ENCODE measurements at regions not wholly inside any gene's neighbourhood (a gene's known extent, or its start where the extent isn't known, plus 50 kb on each side); places are given as distances from the start of the nearest gene placed in this dataset.

DNA sequence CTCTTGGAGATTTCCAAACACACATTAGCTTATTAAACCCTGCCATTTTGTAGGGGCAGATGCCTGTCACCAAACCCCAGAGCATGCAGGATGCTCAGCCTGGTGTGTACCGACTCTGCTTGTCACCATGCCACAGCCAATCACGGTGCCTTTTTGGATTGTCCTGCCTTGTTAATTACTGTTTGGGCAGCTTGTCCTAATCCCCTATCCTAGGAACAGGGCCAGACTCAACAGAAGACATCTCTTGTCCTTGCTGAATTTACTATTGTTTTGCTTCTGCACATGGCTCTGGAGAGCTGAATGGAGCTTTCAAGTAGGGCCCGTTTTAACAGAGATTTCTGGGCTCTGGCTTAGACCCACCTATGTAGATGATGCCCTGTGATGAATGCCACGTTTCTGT lies 388.5 kb downstream of the AACS start:
- H3K9me3 ChIP-seq (ENCODE audit: control insufficient read depth, insufficient read depth, low read length), result no peaks in the 10 kb centered on the region
- no peak overlapping the region for H3K9ac ChIP-seq (ENCODE audit: low read depth, low read length)
- H3K36me3 ChIP-seq (ENCODE audit: control insufficient read depth, insufficient read depth, low read length), result no peaks in the 10 kb centered on the region
- H3K4me1 ChIP-seq (ENCODE audit: control insufficient read depth, insufficient read depth, low read length), result peaks cover 7% of the 10 kb centered on the region
- no peak overlapping the region for H3K4me3 ChIP-seq (ENCODE audit: low read depth, low read length)
- no peaks in the 10 kb centered on the region for H3K27me3 ChIP-seq (ENCODE audit: control insufficient read depth, insufficient read depth, low read length)

- no peak overlapping the region for H3K9ac ChIP-seq (ENCODE audit: low read depth, low read length)
- no peak overlapping the region for H3K4me3 ChIP-seq (ENCODE audit: low read depth, low read length)
- H3K9me3 ChIP-seq (ENCODE audit: control insufficient read depth, insufficient read depth, low read length), result no peaks in the 10 kb centered on the region
- H3K4me1 ChIP-seq (ENCODE audit: control insufficient read depth, insufficient read depth, low read length), result peaks cover 7% of the 10 kb centered on the region
- H3K27me3 ChIP-seq (ENCODE audit: control insufficient read depth, insufficient read depth, low read length), result no peaks in the 10 kb centered on the region
- no peaks in the 10 kb centered on the region for H3K36me3 ChIP-seq (ENCODE audit: control insufficient read depth, insufficient read depth, low read length)
Measured at GRCh38 chr12:125454291-125454690, 389.1 kb downstream of the AACS start.

DNA sequence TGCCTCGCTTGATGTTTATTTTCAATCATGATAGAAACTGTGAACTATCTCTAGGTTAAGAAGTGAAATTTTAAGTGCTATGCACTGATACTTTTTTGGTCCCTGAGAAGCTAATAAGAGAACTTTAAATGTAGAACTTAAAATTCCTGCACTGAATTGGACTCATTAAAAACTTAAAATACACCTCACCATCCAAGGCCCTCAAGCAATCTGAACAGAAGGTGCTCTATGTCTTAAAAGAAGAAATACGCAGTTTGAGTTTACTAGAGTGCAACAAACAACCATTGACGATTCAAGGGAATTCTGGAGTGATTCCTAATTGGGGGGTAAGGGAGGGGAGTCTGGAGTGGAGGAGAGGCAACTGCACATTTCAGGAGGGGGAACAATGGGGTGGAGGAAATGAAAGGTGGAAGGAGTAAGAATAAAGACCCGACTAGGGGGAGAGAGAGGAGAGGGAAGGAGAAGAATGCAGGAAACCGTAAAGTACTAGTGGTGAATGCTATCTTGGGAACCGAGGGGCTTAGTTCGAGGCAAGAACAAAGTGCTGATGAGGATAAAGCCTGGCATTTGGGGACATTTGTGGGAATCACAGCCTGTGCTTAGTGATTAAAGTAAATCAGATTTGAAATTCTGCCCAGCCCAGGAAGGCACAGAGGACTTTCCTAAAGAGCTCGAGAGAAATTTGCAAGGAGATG lies 389.7 kb downstream of the AACS start:
- no peak overlapping the region for H3K9ac ChIP-seq (ENCODE audit: low read depth, low read length)
- no peaks in the 10 kb centered on the region for H3K36me3 ChIP-seq (ENCODE audit: control insufficient read depth, insufficient read depth, low read length)
- no peaks in the 10 kb centered on the region for H3K27me3 ChIP-seq (ENCODE audit: control insufficient read depth, insufficient read depth, low read length)
- no peak overlapping the region for H3K4me3 ChIP-seq (ENCODE audit: low read depth, low read length)
- peaks cover 7% of the 10 kb centered on the region for H3K4me1 ChIP-seq (ENCODE audit: control insufficient read depth, insufficient read depth, low read length)
- no peaks in the 10 kb centered on the region for H3K9me3 ChIP-seq (ENCODE audit: control insufficient read depth, insufficient read depth, low read length)

- no peak overlapping the region for H3K9ac ChIP-seq (ENCODE audit: low read depth, low read length)
- peaks cover 7% of the 10 kb centered on the region for H3K4me1 ChIP-seq (ENCODE audit: control insufficient read depth, insufficient read depth, low read length)
- H3K4me3 ChIP-seq (ENCODE audit: low read depth, low read length), result no peak overlapping the region
- no peaks in the 10 kb centered on the region for H3K27me3 ChIP-seq (ENCODE audit: control insufficient read depth, insufficient read depth, low read length)
- no peaks in the 10 kb centered on the region for H3K36me3 ChIP-seq (ENCODE audit: control insufficient read depth, insufficient read depth, low read length)
- no peaks in the 10 kb centered on the region for H3K9me3 ChIP-seq (ENCODE audit: control insufficient read depth, insufficient read depth, low read length)
Measured at GRCh38 chr12:125455556-125455955, 390.3 kb downstream of the AACS start.

GRCh38 chr12:125458552-125459268 lies 393.5 kb downstream of the AACS start:
- Histone ChIP-seq H3K4me3 (ENCODE audit: low read depth, low read length) (no peak overlapping the region), H3K9me3 (ENCODE audit: control insufficient read depth, insufficient read depth, low read length) (no peaks in the 10 kb centered on the region), H3K36me3 (ENCODE audit: control insufficient read depth, insufficient read depth, low read length) (no peaks in the 10 kb centered on the region), H3K9ac (ENCODE audit: low read depth, low read length) (no peak overlapping the region), H3K27me3 (ENCODE audit: control insufficient read depth, insufficient read depth, low read length) (no peaks in the 10 kb centered on the region), H3K4me1 (ENCODE audit: control insufficient read depth, insufficient read depth, low read length) (peaks cover 7% of the 10 kb centered on the region)

DNA sequence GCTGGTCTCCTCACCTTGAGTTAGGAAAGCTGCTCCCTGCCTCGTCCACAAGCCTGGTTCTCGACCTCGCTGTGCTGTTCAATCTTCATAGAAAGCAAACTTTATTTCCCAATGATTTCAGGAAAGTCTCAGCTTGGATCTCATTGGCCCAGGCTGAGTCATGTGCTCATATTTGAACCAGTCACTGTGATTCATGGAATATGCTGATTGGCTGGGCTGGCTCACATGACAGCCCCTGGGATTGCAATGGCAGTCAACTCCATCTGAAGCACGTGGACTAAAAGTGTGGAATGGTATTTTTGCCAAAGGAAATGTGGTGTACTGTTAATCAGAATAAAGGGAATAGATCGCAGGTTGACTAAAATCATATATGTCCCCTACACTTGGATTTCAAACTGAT lies 396.6 kb downstream of the AACS start:
- Histone ChIP-seq H3K36me3 (ENCODE audit: control insufficient read depth, insufficient read depth, low read length) (no peaks in the 10 kb centered on the region), H3K9me3 (ENCODE audit: control insufficient read depth, insufficient read depth, low read length) (no peaks in the 10 kb centered on the region), H3K4me3 (ENCODE audit: low read depth, low read length) (no peak overlapping the region), H3K27me3 (ENCODE audit: control insufficient read depth, insufficient read depth, low read length) (no peaks in the 10 kb centered on the region), H3K4me1 (ENCODE audit: control insufficient read depth, insufficient read depth, low read length) (no peaks in the 10 kb centered on the region), H3K9ac (ENCODE audit: low read depth, low read length) (no peak overlapping the region)

GRCh38 chr12:125463386-125463785 lies 398.2 kb downstream of the AACS start:
- no peaks in the 10 kb centered on the region for H3K27me3 ChIP-seq (ENCODE audit: control insufficient read depth, insufficient read depth, low read length)
- H3K4me3 ChIP-seq (ENCODE audit: low read depth, low read length), result no peak overlapping the region
- H3K9me3 ChIP-seq (ENCODE audit: control insufficient read depth, insufficient read depth, low read length), result no peaks in the 10 kb centered on the region
- H3K9ac ChIP-seq (ENCODE audit: low read depth, low read length), result no peak overlapping the region
- H3K4me1 ChIP-seq (ENCODE audit: control insufficient read depth, insufficient read depth, low read length), result no peaks in the 10 kb centered on the region
- no peaks in the 10 kb centered on the region for H3K36me3 ChIP-seq (ENCODE audit: control insufficient read depth, insufficient read depth, low read length)

DNA sequence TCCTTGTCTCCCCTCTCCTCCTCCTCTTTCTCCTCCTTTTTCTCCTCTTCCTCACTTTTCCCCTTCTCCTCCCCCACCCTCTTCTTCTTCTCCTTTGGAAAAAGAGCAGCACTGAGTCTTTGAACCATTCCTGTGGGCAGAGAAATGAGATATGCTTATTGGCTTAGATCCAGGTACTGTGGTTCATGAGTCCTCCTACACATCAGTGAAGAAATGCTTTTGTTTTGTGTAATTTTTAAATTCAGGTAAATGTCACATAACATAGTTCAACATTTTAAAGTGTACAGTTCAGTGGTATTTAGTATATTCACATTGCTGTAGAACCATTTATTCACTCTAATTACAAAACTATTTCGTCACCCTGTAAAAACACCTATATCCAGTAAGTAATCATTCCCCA lies 402.1 kb downstream of the AACS start:
- Histone ChIP-seq H3K9me3 (ENCODE audit: control insufficient read depth, insufficient read depth, low read length) (no peaks in the 10 kb centered on the region), H3K4me1 (ENCODE audit: control insufficient read depth, insufficient read depth, low read length) (no peaks in the 10 kb centered on the region), H3K9ac (ENCODE audit: low read depth, low read length) (no peak overlapping the region), H3K27me3 (ENCODE audit: control insufficient read depth, insufficient read depth, low read length) (no peaks in the 10 kb centered on the region), H3K36me3 (ENCODE audit: control insufficient read depth, insufficient read depth, low read length) (no peaks in the 10 kb centered on the region), H3K4me3 (ENCODE audit: low read depth, low read length) (no peak overlapping the region)

DNA sequence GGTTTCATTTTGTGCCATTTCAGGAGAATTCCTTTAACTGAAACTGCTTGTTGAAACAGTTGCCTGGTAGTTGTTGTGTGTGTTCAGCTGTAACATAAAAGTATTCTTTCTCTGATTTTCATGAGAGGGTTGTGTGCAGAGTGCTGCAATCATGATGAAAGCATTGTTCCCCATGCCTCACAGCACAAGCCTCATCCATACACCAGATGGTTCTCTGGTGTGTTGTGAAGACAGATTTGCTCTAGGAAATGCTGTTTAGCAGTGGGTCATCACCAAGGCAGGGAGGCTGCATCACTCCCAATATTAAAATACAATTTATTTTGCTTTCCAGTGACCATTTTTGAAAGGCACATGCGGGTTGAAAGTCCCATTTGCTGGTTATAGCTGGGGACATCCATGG lies 404.4 kb downstream of the AACS start:
- Histone ChIP-seq H3K9me3 (ENCODE audit: control insufficient read depth, insufficient read depth, low read length) (no peaks in the 10 kb centered on the region), H3K27me3 (ENCODE audit: control insufficient read depth, insufficient read depth, low read length) (no peaks in the 10 kb centered on the region), H3K4me3 (ENCODE audit: low read depth, low read length) (no peak overlapping the region), H3K36me3 (ENCODE audit: control insufficient read depth, insufficient read depth, low read length) (no peaks in the 10 kb centered on the region), H3K4me1 (ENCODE audit: control insufficient read depth, insufficient read depth, low read length) (no peaks in the 10 kb centered on the region), H3K9ac (ENCODE audit: low read depth, low read length) (no peak overlapping the region)

DNA sequence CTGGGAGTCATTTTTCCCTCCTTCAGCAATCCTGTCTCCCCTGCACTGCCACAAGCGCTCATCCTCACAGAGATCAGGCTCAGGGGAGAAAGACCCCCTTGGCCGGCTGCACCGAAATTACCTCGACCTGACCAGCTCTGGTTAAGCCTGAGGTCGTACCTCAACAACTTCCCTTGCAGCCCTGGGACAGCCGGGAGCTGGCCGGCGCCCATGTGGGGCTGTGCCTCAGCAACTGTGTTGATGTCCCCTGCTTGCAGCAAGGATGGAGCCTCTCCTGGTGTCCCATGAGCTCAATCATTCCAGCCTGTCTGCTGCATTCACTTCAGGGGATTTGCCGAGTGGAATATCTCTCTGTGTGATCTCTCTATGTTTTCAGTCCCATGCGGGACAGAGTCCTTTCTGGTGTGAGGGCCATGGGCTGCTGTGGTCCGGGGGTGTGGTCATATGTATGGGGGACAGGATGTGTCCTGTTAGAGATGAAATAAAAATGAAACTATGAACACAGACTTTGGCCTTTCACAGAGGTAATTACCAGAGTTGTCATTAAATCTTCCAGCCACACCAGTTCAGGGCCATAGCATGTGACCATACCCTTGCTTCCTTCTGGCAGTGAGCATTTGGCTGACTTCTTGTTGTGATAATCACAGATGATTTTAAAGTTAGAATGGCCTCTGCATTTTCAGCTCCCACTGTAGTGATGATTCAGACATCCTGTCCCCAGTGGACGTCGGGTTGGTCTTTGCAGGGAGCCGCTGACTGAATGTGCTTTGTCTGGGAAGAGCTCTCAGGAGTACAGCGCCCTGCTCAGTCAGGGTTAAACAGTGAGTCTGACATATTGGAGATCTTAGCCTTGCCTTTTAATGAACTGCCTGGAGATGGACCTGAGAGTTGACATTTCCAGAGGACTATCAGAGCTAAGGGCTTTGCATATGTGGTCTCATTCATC lies 405.9 kb downstream of the AACS start:
- no peaks in the 10 kb centered on the region for H3K36me3 ChIP-seq (ENCODE audit: control insufficient read depth, insufficient read depth, low read length)
- no peak overlapping the region for H3K9ac ChIP-seq (ENCODE audit: low read depth, low read length)
- H3K4me1 ChIP-seq (ENCODE audit: control insufficient read depth, insufficient read depth, low read length), result no peaks in the 10 kb centered on the region
- H3K4me3 ChIP-seq (ENCODE audit: low read depth, low read length), result no peak overlapping the region
- H3K27me3 ChIP-seq (ENCODE audit: control insufficient read depth, insufficient read depth, low read length), result no peaks in the 10 kb centered on the region
- H3K9me3 ChIP-seq (ENCODE audit: control insufficient read depth, insufficient read depth, low read length), result no peaks in the 10 kb centered on the region

DNA sequence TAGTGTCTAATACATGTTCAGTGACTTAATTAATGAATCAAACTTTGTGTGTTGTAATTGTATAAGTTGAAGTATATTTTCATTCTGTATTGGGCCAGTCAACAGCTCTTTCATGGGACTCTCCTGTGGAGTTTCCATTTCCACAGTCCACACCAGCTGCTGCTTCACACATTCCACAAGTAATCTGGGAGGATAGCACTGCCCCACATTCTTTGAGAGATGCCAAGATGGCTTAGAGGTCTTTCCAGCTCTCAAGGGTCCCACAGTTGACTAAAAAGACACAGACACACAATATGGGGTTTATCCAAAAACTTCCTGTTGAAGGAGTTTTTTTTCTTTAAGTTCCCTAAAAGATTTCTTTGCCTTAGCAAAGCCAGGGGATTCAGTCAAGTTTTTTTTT lies 408.3 kb downstream of the AACS start:
- Histone ChIP-seq H3K9me3 (ENCODE audit: control insufficient read depth, insufficient read depth, low read length) (no peaks in the 10 kb centered on the region), H3K4me3 (ENCODE audit: low read depth, low read length) (no peak overlapping the region), H3K27me3 (ENCODE audit: control insufficient read depth, insufficient read depth, low read length) (no peaks in the 10 kb centered on the region), H3K36me3 (ENCODE audit: control insufficient read depth, insufficient read depth, low read length) (no peaks in the 10 kb centered on the region), H3K9ac (ENCODE audit: low read depth, low read length) (no peak overlapping the region), H3K4me1 (ENCODE audit: control insufficient read depth, insufficient read depth, low read length) (no peaks in the 10 kb centered on the region)
